HG02973 (cell line): ENCODE measurements at regions not wholly inside any gene's neighbourhood (a gene's known extent, or its start where the extent isn't known, plus 50 kb on each side); places are given as distances from the start of the nearest gene placed in this dataset.
"Not testable (repeated sequence)": the region's sequence is repeated elsewhere in the genome, so short reads cannot be mapped to it uniquely, and the experiment has no call there.

ENCODE experiments used
- ATAC-seq: cut with Tn5 transposase; IDR thresholded peaks from one replicate; pipeline ENCODE4 v1.9.1; 2021; ENCODE audit warnings: moderate library complexity; ENCODE audit not compliant: unreplicated experiment

GRCh38 chr6:15088904-15089568 is 156.8 kb upstream of the JARID2 start:
- ATAC-seq, result no peak

GRCh38 chr6:15089569-15090144 is 156.2 kb upstream of the JARID2 start:
- no peak for ATAC-seq

- ATAC-seq, result no peak
Observed at GRCh38 chr6:15090145-15090579, 155.7 kb upstream of the JARID2 start.

- ATAC-seq, result no peak
Observed at GRCh38 chr6:15090745-15091384, 155.0 kb upstream of the JARID2 start.

GRCh38 chr6:15096894-15097837 is 148.7 kb upstream of the JARID2 start:
- no peak for ATAC-seq

- ATAC-seq, result no peak
Observed at GRCh38 chr6:15101130-15101529, 144.7 kb upstream of the JARID2 start.

- no peak for ATAC-seq
Observed at GRCh38 chr6:15102241-15102640, 143.6 kb upstream of the JARID2 start.

- ATAC-seq, result no peak
Observed at GRCh38 chr6:15106958-15107643, 138.8 kb upstream of the JARID2 start.

- ATAC-seq, result no peak
Observed at GRCh38 chr6:15107644-15108382, 138.1 kb upstream of the JARID2 start.

GRCh38 chr6:15108383-15108715 is 137.5 kb upstream of the JARID2 start:
- no peak for ATAC-seq

- no peak for ATAC-seq
Observed at GRCh38 chr6:15109338-15110090, 136.4 kb upstream of the JARID2 start.

GRCh38 chr6:15110726-15111354 is 135.0 kb upstream of the JARID2 start:
- no peak for ATAC-seq

- not testable (repeated sequence) for ATAC-seq
Observed at GRCh38 chr6:15111576-15111975, 134.3 kb upstream of the JARID2 start.

- no peak for ATAC-seq
Observed at GRCh38 chr6:15113587-15113986, 132.3 kb upstream of the JARID2 start.

- no peak for ATAC-seq
Observed at GRCh38 chr6:15114061-15114460, 131.8 kb upstream of the JARID2 start.

- no peak for ATAC-seq
Observed at GRCh38 chr6:15116889-15117288, 129.0 kb upstream of the JARID2 start.

GRCh38 chr6:15121443-15121842 is 124.4 kb upstream of the JARID2 start:
- no peak for ATAC-seq

GRCh38 chr6:15121977-15122550 is 123.8 kb upstream of the JARID2 start:
- ATAC-seq, result no peak

GRCh38 chr6:15129887-15130286 is 116.0 kb upstream of the JARID2 start:
- ATAC-seq, result no peak
